Neural progenitor cell (in vitro differentiated cells): ENCODE measurements at regions not wholly inside any gene's neighbourhood (a gene's known extent, or its start where the extent isn't known, plus 50 kb on each side); places are given as distances from the start of the nearest gene placed in this dataset.

ENCODE experiments used
- EZH2phosphoT487 ChIP-seq: fragments of 200-600 bp; sonication (generic); IDR thresholded peaks from 2 replicates; pipeline ENCODE4 v1.6.1; 2017; ENCODE audit warnings: antibody characterized with exemption
- TF ChIP-seq, protein P1 (sequence below): fragments of 200-600 bp; sonication (generic); IDR thresholded peaks from 2 replicates; pipeline ENCODE4 v1.5.1; 2017; ENCODE audit warnings: antibody characterized with exemption, mild to moderate bottlenecking

- TF ChIP-seq, protein P1, sequence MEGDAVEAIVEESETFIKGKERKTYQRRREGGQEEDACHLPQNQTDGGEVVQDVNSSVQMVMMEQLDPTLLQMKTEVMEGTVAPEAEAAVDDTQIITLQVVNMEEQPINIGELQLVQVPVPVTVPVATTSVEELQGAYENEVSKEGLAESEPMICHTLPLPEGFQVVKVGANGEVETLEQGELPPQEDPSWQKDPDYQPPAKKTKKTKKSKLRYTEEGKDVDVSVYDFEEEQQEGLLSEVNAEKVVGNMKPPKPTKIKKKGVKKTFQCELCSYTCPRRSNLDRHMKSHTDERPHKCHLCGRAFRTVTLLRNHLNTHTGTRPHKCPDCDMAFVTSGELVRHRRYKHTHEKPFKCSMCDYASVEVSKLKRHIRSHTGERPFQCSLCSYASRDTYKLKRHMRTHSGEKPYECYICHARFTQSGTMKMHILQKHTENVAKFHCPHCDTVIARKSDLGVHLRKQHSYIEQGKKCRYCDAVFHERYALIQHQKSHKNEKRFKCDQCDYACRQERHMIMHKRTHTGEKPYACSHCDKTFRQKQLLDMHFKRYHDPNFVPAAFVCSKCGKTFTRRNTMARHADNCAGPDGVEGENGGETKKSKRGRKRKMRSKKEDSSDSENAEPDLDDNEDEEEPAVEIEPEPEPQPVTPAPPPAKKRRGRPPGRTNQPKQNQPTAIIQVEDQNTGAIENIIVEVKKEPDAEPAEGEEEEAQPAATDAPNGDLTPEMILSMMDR, result no peak
- TF ChIP-seq EZH2phosphoT487, result no peak
Measured at GRCh38 chr1:80924290-80924689, 876.4 kb upstream of the ADGRL2 start.
